ENCODE measurements at regions not wholly inside any gene's neighbourhood (a gene's known extent, or its start where the extent isn't known, plus 50 kb on each side); places are given as distances from the start of the nearest gene placed in this dataset.

GRCh38 chr10:108691126-108691525, 1232.2 kb downstream of the XPNPEP1 start:
- no peaks in the 10 kb centered on the region for H3K27me3 ChIP-seq (replicated peaks; ENCODE audit: control insufficient read depth, insufficient read depth, low read length)
- no peak overlapping the region for H3K4me3 ChIP-seq (replicated peaks; ENCODE audit: low read depth, low read length)
- TF ChIP-seq CTCF (IDR thresholded peaks at IDR 0.05; ENCODE audit: insufficient read depth, low read length, poor library complexity, severe bottlenecking), result peak; percentile 26
- DNase-seq (ENCODE audit: extremely low read depth, insufficient read length), result no peak
- no peaks in the 10 kb centered on the region for H3K36me3 ChIP-seq (ENCODE audit: control insufficient read depth, insufficient read depth, low read length)

GRCh38 chr10:108690530-108690929, 1232.8 kb downstream of the XPNPEP1 start:
- TF ChIP-seq CTCF (IDR thresholded peaks at IDR 0.05; ENCODE audit: insufficient read depth, low read length, poor library complexity, severe bottlenecking), result no peak
- H3K36me3 ChIP-seq (ENCODE audit: control insufficient read depth, insufficient read depth, low read length), result no peaks in the 10 kb centered on the region
- no peaks in the 10 kb centered on the region for H3K27me3 ChIP-seq (replicated peaks; ENCODE audit: control insufficient read depth, insufficient read depth, low read length)
- H3K4me3 ChIP-seq (replicated peaks; ENCODE audit: low read depth, low read length), result no peak overlapping the region
- DNase-seq (ENCODE audit: extremely low read depth, insufficient read length), result no peak

GRCh38 chr10:108689891-108690290, 1233.4 kb downstream of the XPNPEP1 start:
- Histone ChIP-seq H3K27me3 (replicated peaks; ENCODE audit: control insufficient read depth, insufficient read depth, low read length) (no peaks in the 10 kb centered on the region), H3K36me3 (ENCODE audit: control insufficient read depth, insufficient read depth, low read length) (no peaks in the 10 kb centered on the region), H3K4me3 (replicated peaks; ENCODE audit: low read depth, low read length) (no peak overlapping the region)
- no peak for DNase-seq (ENCODE audit: extremely low read depth, insufficient read length)
- TF ChIP-seq CTCF (IDR thresholded peaks at IDR 0.05; ENCODE audit: insufficient read depth, low read length, poor library complexity, severe bottlenecking), result no peak

GRCh38 chr10:108688314-108688713, 1235.0 kb downstream of the XPNPEP1 start:
- no peaks in the 10 kb centered on the region for H3K36me3 ChIP-seq (ENCODE audit: control insufficient read depth, insufficient read depth, low read length)
- no peak for TF ChIP-seq CTCF (IDR thresholded peaks at IDR 0.05; ENCODE audit: insufficient read depth, low read length, poor library complexity, severe bottlenecking)
- DNase-seq (ENCODE audit: extremely low read depth, insufficient read length), result no peak
- H3K4me3 ChIP-seq (replicated peaks; ENCODE audit: low read depth, low read length), result no peak overlapping the region
- no peaks in the 10 kb centered on the region for H3K27me3 ChIP-seq (replicated peaks; ENCODE audit: control insufficient read depth, insufficient read depth, low read length)

GRCh38 chr10:108685863-108686531, 1237.3 kb downstream of the XPNPEP1 start:
- no peak for DNase-seq (ENCODE audit: extremely low read depth, insufficient read length)
- Histone ChIP-seq H3K27me3 (replicated peaks; ENCODE audit: control insufficient read depth, insufficient read depth, low read length) (no peaks in the 10 kb centered on the region), H3K36me3 (ENCODE audit: control insufficient read depth, insufficient read depth, low read length) (no peaks in the 10 kb centered on the region), H3K4me3 (replicated peaks; ENCODE audit: low read depth, low read length) (no peak overlapping the region)
- TF ChIP-seq CTCF (IDR thresholded peaks at IDR 0.05; ENCODE audit: insufficient read depth, low read length, poor library complexity, severe bottlenecking), result no peak

- TF ChIP-seq CTCF (IDR thresholded peaks at IDR 0.05; ENCODE audit: insufficient read depth, low read length, poor library complexity, severe bottlenecking), result no peak
- DNase-seq (ENCODE audit: extremely low read depth, insufficient read length), result no peak
Observed at GRCh38 chr10:108684431-108684830, 1238.9 kb downstream of the XPNPEP1 start.

More at GRCh38 chr10:108684431-108684830, 1238.9 kb downstream of the XPNPEP1 start:
- Histone ChIP-seq H3K27me3 (replicated peaks; ENCODE audit: control insufficient read depth, insufficient read depth, low read length) (no peaks in the 10 kb centered on the region), H3K36me3 (ENCODE audit: control insufficient read depth, insufficient read depth, low read length) (no peaks in the 10 kb centered on the region), H3K4me3 (replicated peaks; ENCODE audit: low read depth, low read length) (no peak overlapping the region)

Measured in GM06990 (cell line).